Brain microvascular endothelial cell (primary cell): ENCODE measurements at regions not wholly inside any gene's neighbourhood (a gene's known extent, or its start where the extent isn't known, plus 50 kb on each side); places are given as distances from the start of the nearest gene placed in this dataset.
A peak's percentile ranks its signal among the peaks of the same experiment; 100 is the strongest.
"Not testable (repeated sequence)": the region's sequence is repeated elsewhere in the genome, so short reads cannot be mapped to it uniquely, and the experiment has no call there.

Experiments used
- DNase-seq: peaks from one replicate; pipeline ENCODE4 v3.0.0-alpha.2; 2020
- H3K27ac ChIP-seq: fragments of 250-450 bp; sonication (Bioruptor Pico); 2 replicates; pipeline ENCODE4 v1.5.1; 2020; ENCODE audit warnings: mild to moderate bottlenecking, moderate library complexity
- H3K27me3 ChIP-seq: fragments of 250-450 bp; sonication (Bioruptor Pico); replicated peaks from 2 replicates; pipeline ENCODE4 v1.5.1; 2020; ENCODE audit warnings: mild to moderate bottlenecking
- H3K36me3 ChIP-seq: fragments of 250-450 bp; sonication (Bioruptor Pico); replicated peaks from 2 replicates; pipeline ENCODE4 v1.5.1; 2020; ENCODE audit warnings: mild to moderate bottlenecking
- H3K4me3 ChIP-seq: 2 replicates; pipeline ENCODE4 v1.5.1; 2011; ENCODE audit warnings: low read depth, mild to moderate bottlenecking, control low read depth, low read length, moderate library complexity
- CTCF ChIP-seq: IDR thresholded peaks from 2 replicates; pipeline ENCODE4 v1.5.1; 2011; ENCODE audit warnings: low read depth, mild to moderate bottlenecking, moderate library complexity, low read length, control low read depth, inconsistent platforms; ENCODE audit errors: missing control alignments
- in situ Hi-C: cut with HindIII; loops from 2 replicates; pipeline ENCODE4 v1.10.0; 2017; ENCODE audit warnings: low sequenced_read_pairs, low pct_ligation_motif_present

GRCh38 chr6:27816906-27817305, 95.3 kb downstream of the OR2B2 start:
- H3K4me3 ChIP-seq = no peak overlapping the region
- DNase-seq = no peak
- no peak overlapping the region for H3K27ac ChIP-seq
- TF ChIP-seq CTCF = no peak
- in situ Hi-C loops = no loop called here
- H3K27me3 ChIP-seq = no peaks in the 10 kb centered on the region
- no peaks in the 10 kb centered on the region for H3K36me3 ChIP-seq

DNA sequence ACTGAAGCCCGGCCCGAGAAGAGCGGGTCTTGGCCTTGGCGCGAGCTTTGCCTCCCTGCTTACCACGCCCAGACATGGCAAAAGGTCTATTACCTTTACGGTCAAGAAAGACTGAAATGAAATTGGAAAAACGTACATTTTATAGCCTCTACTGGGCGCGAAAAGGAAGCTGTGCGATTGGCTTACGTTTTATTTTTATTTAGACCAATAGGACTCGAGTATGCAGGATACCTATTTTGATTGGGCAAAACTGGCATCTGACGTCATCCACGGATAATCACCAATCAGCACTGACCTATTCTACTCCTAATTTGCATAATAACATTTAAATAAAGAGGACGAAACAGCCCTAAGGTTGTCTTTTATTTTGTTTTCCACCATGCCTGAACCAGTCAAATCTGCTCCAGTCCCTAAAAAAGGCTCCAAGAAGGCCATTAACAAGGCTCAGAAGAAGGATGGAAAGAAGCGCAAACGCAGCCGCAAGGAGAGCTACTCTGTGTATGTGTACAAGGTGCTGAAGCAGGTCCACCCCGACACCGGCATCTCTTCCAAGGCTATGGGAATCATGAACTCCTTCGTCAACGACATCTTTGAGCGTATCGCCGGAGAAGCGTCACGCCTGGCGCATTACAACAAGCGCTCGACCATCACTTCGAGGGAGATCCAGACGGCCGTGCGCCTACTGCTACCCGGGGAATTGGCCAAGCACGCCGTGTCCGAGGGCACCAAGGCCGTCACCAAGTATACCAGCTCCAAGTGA, 97.4 kb downstream of the OR2B2 start:
- TF ChIP-seq CTCF = no peak

DNA sequence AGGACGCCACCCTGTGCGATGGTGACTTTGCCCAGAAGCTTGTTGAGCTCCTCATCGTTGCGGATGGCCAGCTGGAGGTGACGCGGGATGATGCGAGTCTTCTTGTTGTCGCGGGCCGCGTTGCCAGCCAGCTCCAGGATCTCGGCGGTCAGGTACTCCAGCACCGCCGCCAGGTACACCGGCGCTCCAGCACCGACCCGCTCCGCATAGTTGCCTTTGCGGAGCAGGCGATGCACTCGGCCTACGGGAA, 97.9 kb downstream of the OR2B2 start:
- H3K27ac ChIP-seq, in situ Hi-C loops: not testable (repeated sequence)

More for the DNA sequence above, 97.4 kb downstream of the OR2B2 start:
- peak overlapping the region; percentile 37 for H3K27ac ChIP-seq
- no peaks in the 10 kb centered on the region for H3K36me3 ChIP-seq
- peak overlapping the region; percentile 62 for H3K4me3 ChIP-seq
- no peaks in the 10 kb centered on the region for H3K27me3 ChIP-seq
- in situ Hi-C loops = no loop called here
- DNase-seq = peak; percentile 97

DNA sequence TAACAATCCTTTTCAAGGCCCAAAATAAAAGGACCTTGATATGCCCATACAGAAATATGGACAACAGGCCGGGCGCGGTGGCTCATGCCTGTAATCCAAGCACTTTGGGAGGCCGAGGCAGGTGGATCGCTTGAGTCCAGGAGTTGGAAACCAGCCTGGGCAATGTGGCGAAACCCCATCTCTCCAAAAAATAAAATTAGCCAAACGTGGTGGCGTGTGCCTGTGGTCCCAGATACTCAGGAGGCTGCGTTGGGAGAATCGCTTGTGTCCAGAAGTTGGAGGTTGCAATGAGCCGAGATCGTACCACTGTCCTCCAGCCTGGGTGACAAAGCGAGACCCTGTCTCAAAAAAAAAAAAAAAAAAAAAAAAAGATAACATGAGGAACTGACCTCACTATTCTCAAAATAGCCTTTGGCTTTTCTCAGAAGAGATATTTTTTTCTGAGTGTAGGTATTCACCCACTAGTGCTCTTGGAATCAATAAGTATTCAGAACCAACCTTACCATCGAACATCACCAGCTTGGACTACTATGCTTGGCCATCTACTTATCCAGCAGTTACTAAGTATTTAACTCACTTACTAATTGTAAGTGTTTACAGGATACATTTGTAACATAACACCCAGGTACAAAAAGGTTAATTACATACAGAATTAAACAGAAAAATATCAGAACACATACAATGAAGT, 99.2 kb downstream of the OR2B2 start:
- DNase-seq = no peak
- Histone ChIP-seq H3K4me3 (no peak overlapping the region), H3K27me3 (no peaks in the 10 kb centered on the region), H3K27ac (no peak overlapping the region), H3K36me3 (no peaks in the 10 kb centered on the region)
- in situ Hi-C loops = no loop called here
- TF ChIP-seq CTCF = no peak

More for the DNA sequence above, 97.9 kb downstream of the OR2B2 start:
- peak overlapping the region; percentile 62 for H3K4me3 ChIP-seq
- not testable (repeated sequence) for H3K27me3 ChIP-seq, H3K36me3 ChIP-seq, DNase-seq

DNA sequence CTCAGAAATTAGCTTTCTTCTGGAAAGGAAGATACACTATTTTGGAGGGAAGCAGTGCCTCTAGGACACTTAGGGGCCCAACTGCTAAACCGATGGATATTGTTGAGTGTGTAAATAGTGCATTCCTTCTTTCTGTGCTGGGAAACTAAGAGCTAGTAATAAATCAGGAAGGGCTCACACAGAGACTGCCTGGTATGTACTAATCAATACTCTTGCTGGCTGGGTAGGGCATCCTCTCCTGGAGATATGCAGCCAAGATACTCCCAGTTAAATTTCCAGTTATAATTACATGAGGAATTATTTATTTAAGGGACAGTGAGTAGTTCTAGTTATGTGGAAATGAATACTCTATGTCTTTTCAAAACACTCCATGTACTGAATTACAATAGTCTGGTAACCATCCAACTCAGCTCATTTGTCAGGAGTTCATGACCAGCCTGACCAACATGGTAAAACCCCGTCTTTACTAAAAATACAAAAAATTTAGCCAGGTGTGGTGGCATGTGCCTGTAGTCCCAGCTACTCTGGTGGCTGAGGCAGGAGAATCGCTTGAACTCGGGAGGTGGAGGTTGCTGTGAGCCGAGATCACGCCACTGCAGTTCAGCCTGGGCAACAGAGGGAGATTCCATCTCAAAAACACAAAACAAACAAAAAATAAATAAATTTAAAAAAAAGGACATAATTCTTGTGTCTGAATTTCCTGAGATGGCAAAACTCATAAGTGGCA, 100.0 kb downstream of the OR2B2 start:
- no peaks in the 10 kb centered on the region for H3K27me3 ChIP-seq
- no peak overlapping the region for H3K27ac ChIP-seq
- DNase-seq = no peak
- H3K4me3 ChIP-seq = no peak overlapping the region
- no peaks in the 10 kb centered on the region for H3K36me3 ChIP-seq
- in situ Hi-C loops = no loop called here
- no peak for TF ChIP-seq CTCF

GRCh38 chr6:27811451-27811772, 100.8 kb downstream of the OR2B2 start:
- no peaks in the 10 kb centered on the region for H3K36me3 ChIP-seq
- no peak overlapping the region for H3K27ac ChIP-seq
- TF ChIP-seq CTCF = no peak
- H3K27me3 ChIP-seq = no peaks in the 10 kb centered on the region
- in situ Hi-C loops = no loop called here
- DNase-seq = no peak
- H3K4me3 ChIP-seq = no peak overlapping the region
